ENCODE measurements at regions not wholly inside any gene's neighbourhood (a gene's known extent, or its start where the extent isn't known, plus 50 kb on each side); places are given as distances from the start of the nearest gene placed in this dataset.
"Not testable (repeated sequence)": the region's sequence is repeated elsewhere in the genome, so short reads cannot be mapped to it uniquely, and the experiment has no call there.

DNA sequence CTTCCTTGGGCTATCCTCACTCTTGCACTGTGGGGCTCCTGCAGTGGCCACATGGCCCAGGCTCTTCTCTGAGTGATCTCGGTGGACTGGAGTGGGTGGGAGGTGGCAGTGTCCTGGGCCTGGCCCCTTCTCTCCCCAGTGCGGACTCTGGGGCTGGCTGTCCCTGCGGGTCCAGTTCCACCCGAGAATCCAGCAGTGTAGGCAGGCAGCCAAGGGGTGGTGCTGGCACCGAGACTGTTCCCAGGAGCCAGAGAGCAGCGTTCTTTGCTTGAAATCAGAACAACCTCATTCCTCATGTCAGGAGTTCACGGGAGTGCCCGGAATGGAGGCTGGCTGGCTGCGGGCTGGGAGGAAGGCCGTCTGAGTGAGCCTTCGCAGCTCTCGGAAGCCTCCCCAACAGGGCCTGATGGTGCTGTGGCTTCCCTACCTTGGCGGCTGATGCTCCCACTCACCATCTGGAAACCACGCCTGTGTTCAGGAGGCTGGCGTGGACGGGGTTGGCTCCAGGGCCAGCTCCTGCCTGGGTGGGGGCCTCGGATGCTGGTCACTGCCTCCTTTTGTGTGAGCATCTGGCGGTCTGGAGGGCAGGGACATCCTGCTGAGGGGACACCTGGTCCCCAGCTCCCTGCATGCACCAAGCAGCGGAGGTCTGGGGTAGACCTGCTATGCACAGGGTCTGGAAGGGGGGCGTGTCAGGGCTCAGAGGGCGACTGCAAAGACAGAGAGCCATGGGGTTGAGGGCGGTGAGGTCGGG, 238.9 kb downstream of the TMEM121 start:
- not testable (repeated sequence) for DNase-seq

- no peak for DNase-seq
These were observed 239.7 kb downstream of the TMEM121 start for GRCh38 chr14:105765893-105766614.

- no peak for DNase-seq
These were observed 240.9 kb downstream of the TMEM121 start for GRCh38 chr14:105767315-105767714.

GRCh38 chr14:105768039-105768438, 241.7 kb downstream of the TMEM121 start:
- DNase-seq, result not testable (repeated sequence)

- DNase-seq, result not testable (repeated sequence)
These were observed 242.8 kb downstream of the TMEM121 start for GRCh38 chr14:105769061-105769730.

- not testable (repeated sequence) for DNase-seq
These were observed 244.3 kb downstream of the TMEM121 start for GRCh38 chr14:105770619-105771216.

DNA sequence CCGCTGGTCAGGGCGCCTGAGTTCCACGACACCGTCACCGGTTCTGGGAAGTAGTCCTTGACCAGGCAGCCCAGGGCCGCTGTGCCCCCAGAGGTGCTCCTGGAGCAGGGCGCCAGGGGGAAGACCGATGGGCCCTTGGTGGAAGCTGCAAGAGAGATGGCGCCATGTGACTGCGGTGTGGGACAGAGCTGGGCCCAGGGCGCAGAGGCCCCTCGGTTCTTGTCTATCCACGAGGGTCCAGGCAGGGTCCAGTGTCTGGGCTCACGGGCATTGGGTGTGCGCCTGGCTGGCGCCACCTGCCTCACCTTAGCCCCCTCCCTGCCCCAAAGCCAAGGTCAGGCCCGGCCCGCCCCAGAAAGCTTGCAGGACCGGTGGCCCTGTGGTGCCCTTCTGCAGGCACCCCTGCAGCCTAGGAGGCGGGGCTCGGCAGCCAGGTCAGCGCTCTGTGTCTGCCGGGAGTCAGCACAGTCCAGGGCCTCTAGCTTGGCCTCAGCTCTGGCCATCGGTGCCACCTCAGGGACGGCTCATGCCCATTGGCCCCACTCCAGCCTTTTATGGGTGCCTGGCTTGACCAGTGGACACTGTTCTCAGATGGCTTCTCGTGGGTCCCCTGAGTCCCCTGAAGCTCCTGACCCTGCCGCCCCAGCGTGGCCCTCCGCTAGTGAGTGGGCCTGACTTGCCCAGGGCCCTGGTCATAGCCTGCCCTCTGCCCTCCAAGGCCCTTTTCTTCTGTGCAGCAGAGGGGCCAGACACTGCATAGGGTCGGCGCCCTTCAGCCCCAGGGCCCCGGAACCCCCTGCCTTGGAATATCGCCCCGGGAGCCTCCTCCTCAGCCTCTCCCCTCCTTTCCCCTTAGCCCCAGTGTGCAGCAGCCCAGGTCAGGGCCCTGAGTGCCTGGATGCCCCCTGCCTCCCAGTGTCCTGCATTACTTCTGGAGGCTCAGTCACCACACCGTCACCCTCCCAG, 245.2 kb downstream of the TMEM121 start:
- not testable (repeated sequence) for DNase-seq

DNA sequence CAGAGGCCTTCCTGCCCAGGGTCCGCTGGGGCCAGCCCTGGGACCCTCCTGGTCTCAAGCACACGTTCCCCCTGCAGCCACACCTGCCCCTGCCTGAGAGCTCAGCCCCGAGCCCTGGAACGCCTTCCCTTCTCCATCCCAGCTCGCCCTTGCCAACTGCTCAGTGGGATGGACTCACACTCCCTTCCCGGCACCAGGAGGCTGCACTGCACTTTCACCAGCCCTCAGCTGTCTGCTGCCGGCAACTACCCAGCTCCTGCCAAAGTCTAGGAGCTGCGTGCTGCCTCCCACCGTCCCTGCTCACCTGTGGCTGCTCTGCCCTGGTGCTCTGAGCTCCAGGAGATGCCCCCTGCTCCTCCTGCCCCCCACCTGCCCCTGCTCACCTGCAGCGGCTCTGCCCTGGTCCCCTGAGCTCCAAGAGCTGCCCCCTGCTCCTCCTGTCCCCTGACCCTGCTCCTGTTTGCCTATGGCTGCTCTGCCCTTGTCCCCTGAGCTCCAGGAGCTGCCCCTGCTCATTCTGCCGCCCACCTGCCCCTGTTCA, 246.4 kb downstream of the TMEM121 start:
- DNase-seq, result not testable (repeated sequence)

- DNase-seq, result no peak
These were observed 247.2 kb downstream of the TMEM121 start for GRCh38 chr14:105773584-105773983.

DNA sequence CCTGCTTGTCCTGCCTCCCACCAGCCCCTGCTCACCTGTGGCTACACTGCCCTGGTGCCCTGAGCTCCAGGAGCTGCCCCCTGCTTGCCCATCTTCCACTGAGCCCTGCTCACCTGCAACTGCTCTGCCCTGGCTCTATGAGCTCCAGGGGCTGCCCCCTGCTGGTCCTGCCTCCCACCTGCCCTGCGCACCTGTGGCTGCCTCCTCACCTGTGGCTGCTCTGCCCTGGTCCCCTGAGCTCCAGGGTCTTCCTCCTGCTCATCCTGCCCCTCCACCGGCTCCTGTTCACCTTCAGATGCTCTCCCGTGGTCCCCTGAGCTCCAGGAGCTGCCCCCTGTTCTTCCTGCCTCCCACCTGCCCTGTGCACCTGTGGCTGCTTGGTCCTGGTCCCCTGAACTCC, 247.6 kb downstream of the TMEM121 start:
- DNase-seq, result no peak

- not testable (repeated sequence) for DNase-seq
These were observed 248.4 kb downstream of the TMEM121 start for GRCh38 chr14:105774585-105775348.

GRCh38 chr14:105775349-105775923, 249.1 kb downstream of the TMEM121 start:
- DNase-seq, result not testable (repeated sequence)

GRCh38 chr14:105776112-105776511, 249.7 kb downstream of the TMEM121 start:
- DNase-seq, result not testable (repeated sequence)

DNA sequence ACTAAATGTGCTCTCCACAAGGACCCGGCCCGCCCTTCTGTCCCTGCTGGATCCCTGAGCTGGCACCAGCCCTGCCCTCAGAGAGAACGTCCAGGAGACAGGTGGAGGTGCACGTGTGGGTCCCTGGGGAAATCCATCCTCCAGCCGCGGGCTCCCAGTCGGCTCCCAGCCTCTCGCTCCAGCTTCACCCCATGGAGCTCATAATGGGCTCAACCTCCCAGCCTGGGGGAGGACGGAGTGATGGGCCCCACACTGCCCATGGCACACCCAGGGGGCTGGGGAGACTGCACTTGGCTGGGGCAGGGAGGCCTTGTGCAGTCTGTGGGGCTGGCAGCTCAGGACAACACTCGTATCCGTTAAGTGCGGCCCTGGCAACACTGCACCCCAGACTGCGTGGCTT, 250.5 kb downstream of the TMEM121 start:
- DNase-seq, result no peak

GRCh38 chr14:105783707-105784106, 257.3 kb downstream of the TMEM121 start:
- no peak for DNase-seq

DNA sequence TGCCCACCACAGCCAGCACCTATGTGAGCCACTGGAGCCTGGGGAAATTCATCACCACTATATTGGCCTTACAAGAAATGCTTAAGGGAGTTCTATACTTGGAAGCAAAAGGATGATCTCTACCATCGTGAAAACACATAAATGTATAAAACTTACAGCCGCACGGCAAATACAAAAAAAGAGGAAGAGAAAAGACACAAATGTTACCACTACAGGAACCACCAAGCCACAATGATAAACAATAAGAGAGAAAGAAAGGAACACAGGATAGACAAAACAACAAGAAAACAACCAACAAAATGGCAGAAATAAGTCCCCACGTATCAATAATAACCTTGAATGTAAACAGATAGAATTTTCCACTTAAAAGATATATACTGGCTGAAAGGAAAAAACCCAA, 267.5 kb downstream of the TMEM121 start:
- DNase-seq, result no peak

- no peak for DNase-seq
These were observed 271.2 kb downstream of the TMEM121 start for GRCh38 chr14:105797546-105797945.

GRCh38 chr14:105805701-105806100, 279.3 kb downstream of the TMEM121 start:
- DNase-seq, result no peak

GRCh38 chr14:105806568-105806967, 280.2 kb downstream of the TMEM121 start:
- no peak for DNase-seq

DNA sequence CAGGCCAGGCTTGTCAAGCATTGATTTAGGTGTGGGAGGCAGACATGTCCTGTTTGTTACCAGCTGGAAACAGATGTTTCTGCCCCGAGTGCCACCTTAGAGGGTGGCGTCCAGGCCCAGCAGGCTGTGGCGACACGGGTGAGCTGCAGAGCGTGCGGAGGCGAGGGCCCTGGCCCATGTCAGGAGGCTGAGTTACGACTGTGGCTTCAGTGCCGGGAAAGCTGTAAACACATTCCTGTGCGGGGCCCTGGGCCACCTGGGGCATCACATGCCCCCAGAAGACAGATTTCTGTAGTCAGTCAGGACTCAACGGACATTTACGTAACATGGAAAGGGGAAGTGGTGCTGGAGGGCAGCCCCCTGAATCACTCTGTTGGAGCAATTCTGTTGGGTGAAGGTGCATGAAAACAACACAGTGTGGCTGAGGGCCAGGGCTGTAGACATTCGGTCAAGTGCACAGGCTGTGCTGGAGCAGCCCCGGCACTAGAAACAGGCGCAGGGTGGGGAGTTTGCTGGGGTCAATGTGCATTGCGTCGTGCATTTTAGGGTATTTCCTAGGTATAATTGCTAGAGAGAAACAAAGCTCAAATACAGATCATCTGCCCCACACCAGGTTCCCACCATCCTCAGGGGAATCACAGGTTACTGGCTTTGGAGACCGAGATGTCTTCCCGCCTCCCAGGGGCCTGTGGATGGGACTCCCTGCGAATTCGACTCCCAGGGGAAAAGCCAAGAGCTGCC, 291.8 kb downstream of the TMEM121 start:
- DNase-seq, result no peak

All from NCI-H1930 (cell line).